GM18505 (cell line): ENCODE measurements at regions not wholly inside any gene's neighbourhood (a gene's known extent, or its start where the extent isn't known, plus 50 kb on each side); places are given as distances from the start of the nearest gene placed in this dataset.
"Not testable (repeated sequence)": the region's sequence is repeated elsewhere in the genome, so short reads cannot be mapped to it uniquely, and the experiment has no call there.

Experiments used
- ATAC-seq: cut with Tn5 transposase; IDR thresholded peaks from one replicate; pipeline ENCODE4 v1.9.1; 2021; ENCODE audit not compliant: unreplicated experiment
- POLR2A ChIP-seq: IDR thresholded peaks from 4 replicates; pipeline ENCODE4 v1.6.1; 2011; ENCODE audit warnings: borderline replicate concordance; ENCODE audit not compliant: insufficient read depth, insufficient read length; ENCODE audit errors: extremely low read depth

GRCh38 chr12:90460681-90461080 is 494.3 kb downstream of the CCER1 start:
- no peak for TF ChIP-seq POLR2A
- no peak for ATAC-seq

GRCh38 chr12:90456248-90456647 is 498.7 kb downstream of the CCER1 start:
- TF ChIP-seq POLR2A, result no peak
- no peak for ATAC-seq

- ATAC-seq, result no peak
- no peak for TF ChIP-seq POLR2A
Observed at GRCh38 chr12:90455756-90456155, 499.2 kb downstream of the CCER1 start.

- ATAC-seq, result no peak
- TF ChIP-seq POLR2A, result no peak
Observed at GRCh38 chr12:90449611-90450010, 505.4 kb downstream of the CCER1 start.

- ATAC-seq, result not testable (repeated sequence)
Observed at GRCh38 chr12:90443466-90443865, 511.5 kb downstream of the CCER1 start.

- no peak for TF ChIP-seq POLR2A
- no peak for ATAC-seq
Observed at GRCh38 chr12:90441431-90441830, 513.5 kb downstream of the CCER1 start.

GRCh38 chr12:90428881-90429280 is 526.1 kb downstream of the CCER1 start:
- TF ChIP-seq POLR2A, result no peak
- ATAC-seq, result no peak

GRCh38 chr12:90428465-90428864 is 526.5 kb downstream of the CCER1 start:
- TF ChIP-seq POLR2A, result no peak
- no peak for ATAC-seq

- TF ChIP-seq POLR2A, result no peak
- ATAC-seq, result no peak
Observed at GRCh38 chr12:90423965-90424364, 531.0 kb downstream of the CCER1 start.

- ATAC-seq, result no peak
- TF ChIP-seq POLR2A, result no peak
Observed at GRCh38 chr12:90410962-90411361, 544.0 kb downstream of the CCER1 start.

- no peak for ATAC-seq
- no peak for TF ChIP-seq POLR2A
Observed at GRCh38 chr12:90407841-90408240, 547.1 kb downstream of the CCER1 start.

GRCh38 chr12:90404071-90404470 is 550.9 kb downstream of the CCER1 start:
- TF ChIP-seq POLR2A, result no peak
- peak; percentile 83 for ATAC-seq

- no peak for ATAC-seq
- TF ChIP-seq POLR2A, result no peak
Observed at GRCh38 chr12:90401185-90401584, 553.8 kb downstream of the CCER1 start.

- ATAC-seq, result no peak
- TF ChIP-seq POLR2A, result no peak
Observed at GRCh38 chr12:90399357-90399756, 555.6 kb downstream of the CCER1 start.

- no peak for ATAC-seq
- TF ChIP-seq POLR2A, result no peak
Observed at GRCh38 chr12:90398285-90398836, 556.6 kb downstream of the CCER1 start.
